Colon (tissue), 2 donors: ENCODE measurements at regions not wholly inside any gene's neighbourhood (a gene's known extent, or its start where the extent isn't known, plus 50 kb on each side); places are given as distances from the start of the nearest gene placed in this dataset.
"Not testable (repeated sequence)": the region's sequence is repeated elsewhere in the genome, so short reads cannot be mapped to it uniquely, and the experiment has no call there.

Experiments
- FAIRE-seq: peaks from 2 replicates; lab custom pipeline; 2012; peaks lifted over from hg19 to GRCh38; lab: Jason Lieb, UNC
- donor health status: control.
- donor health status: control.

DNA sequence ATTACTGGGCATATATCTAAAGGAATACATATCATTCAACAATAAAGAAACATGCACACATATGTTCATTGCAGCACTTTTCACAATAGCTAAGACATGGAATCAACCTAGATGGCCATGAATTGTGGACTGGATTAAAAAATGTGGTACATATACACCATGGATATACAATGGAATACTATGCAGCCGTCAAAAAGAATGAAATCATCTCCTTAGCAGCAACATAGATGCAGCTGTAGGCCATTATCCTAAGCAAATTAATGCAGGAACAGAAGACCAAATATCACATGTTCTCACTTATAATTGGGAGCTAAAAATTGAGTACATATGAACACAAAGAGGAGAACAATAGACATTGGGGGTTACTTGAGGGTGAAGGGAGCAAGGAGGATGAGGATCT, 175.6 kb downstream of the POLR1F start:
- no peak for FAIRE-seq

GRCh38 chr7:19530852-19531251, 178.0 kb downstream of the POLR1F start:
- FAIRE-seq = no peak

GRCh38 chr7:19530261-19530660, 178.6 kb downstream of the POLR1F start:
- no peak for FAIRE-seq

DNA sequence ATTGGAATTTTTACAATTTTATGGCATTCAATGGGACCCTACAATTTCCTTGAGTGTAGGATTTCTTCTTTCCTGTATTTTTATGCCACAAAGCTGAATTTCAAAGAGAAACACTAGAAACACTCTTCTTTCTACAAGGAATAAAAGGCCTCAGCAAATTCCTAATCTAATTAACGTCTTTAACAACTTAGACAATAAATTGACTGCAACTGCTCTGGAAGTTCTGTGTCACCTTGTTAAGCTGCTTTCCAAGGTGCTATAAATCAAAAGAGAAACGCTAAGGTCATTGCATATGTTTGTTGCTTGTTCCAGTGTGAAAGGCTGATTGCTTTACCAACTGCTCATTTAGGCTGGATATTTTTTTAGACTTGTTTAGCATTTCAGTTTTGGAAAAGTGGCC, 182.2 kb downstream of the POLR1F start:
- no peak for FAIRE-seq

GRCh38 chr7:19522486-19522885, 186.4 kb downstream of the POLR1F start:
- no peak for FAIRE-seq

DNA sequence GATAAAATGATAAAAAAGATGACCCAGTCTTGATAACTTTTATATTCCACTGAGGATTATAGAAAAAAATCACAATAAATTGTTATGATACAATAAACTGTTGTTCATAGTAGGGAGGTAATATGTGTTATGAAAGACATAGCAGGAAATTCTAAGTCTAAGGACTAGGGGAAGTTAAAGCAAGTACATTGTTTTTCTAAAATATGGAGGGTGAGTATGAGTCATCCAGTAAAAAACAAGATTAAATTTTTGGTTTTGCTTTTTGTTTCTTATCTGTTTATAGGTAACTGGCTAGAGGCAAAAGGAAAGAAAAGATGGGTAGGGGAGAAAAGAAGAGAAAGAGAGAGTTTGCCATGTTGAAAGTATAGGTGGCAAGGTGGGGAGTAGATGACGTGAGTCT, 188.4 kb downstream of the POLR1F start:
- no peak for FAIRE-seq

DNA sequence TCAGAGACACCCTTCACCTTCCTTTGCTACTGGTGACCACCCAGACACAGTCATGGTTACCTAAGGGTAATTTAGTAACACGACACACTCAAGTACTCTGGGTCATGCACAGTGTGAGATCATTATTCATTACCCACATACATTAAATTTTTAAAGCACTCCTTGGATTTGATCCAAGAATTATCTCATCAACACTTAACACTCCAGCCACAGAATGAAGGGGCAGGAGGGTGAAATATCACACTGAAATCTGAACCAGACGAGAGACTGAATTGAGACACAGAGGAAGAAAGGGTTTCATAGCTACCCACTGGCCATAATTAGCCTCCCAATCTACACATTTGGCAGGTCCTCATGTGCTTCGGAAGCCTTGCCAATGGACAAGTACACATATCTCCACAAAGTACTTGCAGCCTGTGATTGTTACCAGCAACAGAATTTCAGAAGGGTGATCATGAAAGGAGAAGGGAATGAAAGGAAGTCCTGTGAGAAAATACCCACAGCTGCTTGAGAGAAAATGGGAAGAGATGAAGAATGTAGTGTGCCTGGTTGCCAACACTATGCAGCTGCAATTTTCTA, 189.3 kb downstream of the POLR1F start:
- FAIRE-seq = no peak

GRCh38 chr7:19517546-19517945, 191.3 kb downstream of the POLR1F start:
- FAIRE-seq = not testable (repeated sequence)

DNA sequence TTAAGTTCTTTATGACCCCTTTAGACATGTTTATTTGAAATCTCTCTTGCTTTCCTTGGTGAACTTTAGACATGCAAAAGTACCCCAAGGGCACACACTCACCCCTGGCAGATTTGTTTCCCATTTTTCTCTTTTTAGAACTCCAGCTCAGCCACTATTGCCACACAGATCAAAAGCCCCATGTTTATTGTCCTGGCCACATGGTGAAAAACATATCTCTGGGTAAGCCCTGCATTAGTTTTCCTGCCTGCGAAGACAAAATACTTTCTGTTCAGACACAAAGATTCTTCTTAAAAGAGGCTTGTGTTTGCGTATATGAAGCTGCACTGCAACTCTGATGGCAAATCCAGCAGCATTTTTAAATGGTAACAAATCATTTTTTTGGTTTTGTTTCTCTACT, 200.0 kb downstream of the POLR1F start:
- FAIRE-seq = no peak

GRCh38 chr7:19508124-19508523, 200.7 kb downstream of the POLR1F start:
- FAIRE-seq = no peak

DNA sequence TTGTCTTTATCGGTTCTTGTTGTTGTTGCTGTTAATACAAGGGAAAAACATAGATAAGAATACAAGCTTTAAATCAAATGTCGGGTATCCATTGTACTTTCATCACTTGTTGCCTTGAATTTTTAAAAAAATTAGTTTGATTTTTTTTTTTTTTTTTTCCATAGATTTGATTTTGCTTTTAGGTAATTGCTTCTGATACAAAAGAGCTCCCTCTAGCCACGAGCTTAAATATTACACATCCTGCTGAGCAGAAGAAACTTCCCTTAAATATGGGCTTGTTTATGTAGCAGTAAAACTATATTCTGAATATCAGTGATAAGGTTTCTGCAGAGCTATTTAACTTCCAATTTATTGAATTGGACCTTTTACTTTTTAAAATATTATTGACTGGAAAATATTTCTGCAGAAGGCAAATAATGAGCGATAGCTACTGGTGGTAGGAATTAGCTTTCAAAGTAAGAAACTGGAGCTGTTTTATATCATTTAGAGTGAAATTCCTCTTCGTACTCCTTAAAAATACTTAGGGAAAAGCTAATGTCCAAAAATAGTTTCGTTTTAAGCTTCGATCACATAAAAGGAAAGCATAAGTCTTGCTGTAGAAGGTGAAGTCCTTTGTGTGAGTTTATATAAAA, 216.9 kb downstream of the POLR1F start:
- FAIRE-seq = no peak

- no peak for FAIRE-seq
These were observed 217.5 kb downstream of the POLR1F start for GRCh38 chr7:19491371-19491770.

DNA sequence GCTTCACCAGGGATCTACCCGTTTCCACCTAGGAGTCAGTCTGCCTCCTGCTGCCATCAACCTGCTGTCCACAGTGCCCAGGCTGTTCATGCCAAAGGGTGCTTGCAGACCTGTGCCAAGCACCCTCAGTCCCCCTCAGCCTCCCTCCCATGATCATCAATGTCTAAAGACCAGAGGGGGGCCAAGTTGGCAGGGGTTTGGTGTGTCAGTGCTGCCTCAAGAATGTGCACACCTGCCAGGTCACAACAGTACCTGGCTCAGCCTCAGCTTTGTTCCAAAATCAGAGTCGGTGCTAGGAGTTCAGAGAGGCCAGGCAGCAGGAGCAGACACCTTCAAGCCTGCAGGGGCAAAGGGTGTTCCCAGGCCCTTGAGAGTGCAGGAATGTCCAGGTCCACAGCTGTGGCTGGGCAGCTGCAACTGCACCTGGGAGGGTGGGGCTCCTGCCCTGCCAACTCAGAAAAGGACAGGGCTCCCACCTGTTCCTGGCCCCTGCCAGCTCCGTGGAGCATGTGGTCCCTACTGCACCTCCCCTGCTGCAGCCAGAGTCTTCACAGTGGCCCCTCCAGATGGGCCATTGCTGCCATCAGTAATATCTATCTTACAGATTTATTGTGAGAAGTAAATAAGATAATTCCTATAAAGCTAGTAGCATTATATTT, 219.5 kb downstream of the POLR1F start:
- FAIRE-seq = no peak

- no peak for FAIRE-seq
These were observed 220.8 kb downstream of the POLR1F start for GRCh38 chr7:19488056-19488455.

DNA sequence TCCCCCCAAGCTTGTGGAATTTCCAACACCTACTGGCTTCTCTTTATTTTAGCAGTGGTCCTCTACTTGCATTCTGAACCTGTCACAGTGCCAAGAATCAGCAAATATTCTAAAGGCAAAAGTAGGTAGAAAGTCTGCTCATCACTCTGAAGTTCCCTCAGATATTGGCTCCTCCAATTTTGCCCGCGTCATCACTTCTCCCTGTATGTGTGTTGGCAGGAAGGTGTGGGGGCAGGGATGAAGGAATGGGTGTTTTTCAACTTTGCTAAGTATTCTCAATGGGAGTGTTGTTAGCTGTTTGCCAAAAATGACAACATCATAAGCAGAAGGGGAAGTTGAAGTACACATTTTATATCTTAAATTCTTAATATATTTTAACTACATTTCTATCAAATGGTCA, 226.2 kb downstream of the POLR1F start:
- FAIRE-seq = no peak

DNA sequence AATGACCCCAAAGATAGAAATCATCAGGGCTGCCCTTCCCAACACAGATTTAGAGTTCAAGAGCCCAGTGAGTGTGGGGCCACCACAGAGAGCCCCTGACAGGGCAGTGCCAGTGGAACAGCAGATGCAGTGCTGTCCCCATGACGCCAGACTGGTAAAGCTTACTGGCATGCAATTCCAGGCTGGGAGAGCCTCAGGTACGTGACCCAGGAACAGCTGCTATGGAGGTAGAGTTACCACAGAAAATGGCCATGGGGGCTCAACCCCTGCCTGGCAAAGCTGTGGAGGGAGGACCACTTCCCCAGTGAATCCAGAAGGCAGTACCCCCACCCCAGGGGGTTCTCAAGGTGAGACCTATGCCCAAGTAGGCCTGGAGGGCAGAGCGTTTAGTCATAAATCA, 228.5 kb downstream of the POLR1F start:
- no peak for FAIRE-seq

DNA sequence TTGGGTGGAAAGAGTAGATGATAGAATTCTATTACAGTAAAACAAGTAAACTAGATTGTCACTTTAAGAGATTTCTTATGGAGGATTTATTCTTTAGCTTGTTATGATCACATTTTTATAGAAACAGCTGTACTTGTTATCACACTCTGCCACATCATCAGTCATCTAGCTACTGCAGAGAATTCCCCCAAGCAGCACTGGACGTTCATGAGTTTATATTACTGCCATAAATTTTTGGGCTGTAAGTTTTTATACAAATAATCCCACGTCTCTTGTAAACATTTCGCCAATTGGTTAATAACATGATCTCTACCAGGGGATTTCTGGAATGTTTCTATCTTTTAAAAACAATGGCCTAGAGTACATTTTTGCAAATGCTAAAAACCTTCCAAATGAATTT, 238.8 kb downstream of the POLR1F start:
- FAIRE-seq = no peak

DNA sequence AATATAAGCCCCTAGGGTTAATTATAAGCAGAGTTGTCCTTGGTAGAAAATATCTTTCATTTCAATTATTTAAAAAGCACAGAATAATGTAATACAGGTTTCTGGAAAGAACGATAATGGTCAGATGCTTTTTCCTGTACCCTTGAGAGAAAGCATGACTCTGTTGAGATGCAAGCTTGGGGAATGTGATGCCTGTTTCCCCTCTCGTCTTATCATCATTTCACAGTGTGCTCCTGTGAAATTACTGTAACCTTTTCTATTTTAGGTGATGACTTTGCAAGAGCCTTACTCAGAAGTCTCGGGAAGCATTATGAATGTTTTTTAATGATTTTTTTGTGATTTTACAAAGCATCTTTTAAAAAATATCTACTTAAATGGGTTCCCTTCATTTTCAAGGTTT, 243.0 kb downstream of the POLR1F start:
- no peak for FAIRE-seq

DNA sequence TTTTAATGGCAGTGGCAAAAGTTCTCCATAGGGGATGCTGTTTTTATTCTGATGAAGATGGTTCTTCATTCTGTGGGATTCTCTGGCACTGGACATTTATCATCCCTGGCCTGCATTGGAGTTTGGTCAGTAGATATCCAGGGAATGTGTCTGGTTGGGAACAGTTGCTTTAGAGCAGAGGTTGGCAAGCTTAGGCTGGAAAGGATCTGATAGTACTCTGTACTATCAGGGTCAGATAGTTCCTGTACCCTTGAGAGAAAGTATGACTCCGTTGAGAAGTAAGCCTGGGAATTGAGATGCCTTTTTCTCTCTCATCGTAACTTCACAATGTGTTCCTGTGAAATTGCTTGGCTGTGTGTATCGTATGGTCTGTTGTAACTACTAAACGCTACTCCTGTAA, 244.1 kb downstream of the POLR1F start:
- FAIRE-seq = no peak

- no peak for FAIRE-seq
These were observed 244.6 kb downstream of the POLR1F start for GRCh38 chr7:19464241-19464640.

GRCh38 chr7:19463581-19463980, 245.3 kb downstream of the POLR1F start:
- FAIRE-seq = no peak

- no peak for FAIRE-seq
These were observed 253.2 kb downstream of the POLR1F start for GRCh38 chr7:19455623-19456022.

- FAIRE-seq = no peak
These were observed 260.7 kb downstream of the POLR1F start for GRCh38 chr7:19448091-19448490.
